Keratinocyte (primary cell): ENCODE measurements at regions not wholly inside any gene's neighbourhood (a gene's known extent, or its start where the extent isn't known, plus 50 kb on each side); places are given as distances from the start of the nearest gene placed in this dataset.

ENCODE experiments used
- DNase-seq: peaks from one replicate; pipeline ENCODE4 v3.0.0-alpha.2; 2011; ENCODE audit warnings: low read depth, missing footprints, low spot score
- FAIRE-seq: peaks from 2 replicates; lab custom pipeline; 2011; peaks lifted over from hg19 to GRCh38; lab: Jason Lieb, UNC
- H2AFZ ChIP-seq: 2 replicates; pipeline ENCODE4 v1.6.0; 2012; ENCODE audit warnings: low read length, control low read depth, inconsistent platforms; ENCODE audit not compliant: control insufficient read depth
- H3K27ac ChIP-seq: 2 replicates; pipeline ENCODE4 v1.5.1; 2011; ENCODE audit warnings: low read length; ENCODE audit not compliant: control insufficient read depth, insufficient read depth
- H3K27me3 ChIP-seq: 3 replicates; pipeline ENCODE4 v1.6.0; 2011; ENCODE audit warnings: low read length; ENCODE audit not compliant: control insufficient read depth, insufficient read depth; ENCODE audit errors: extremely low read depth
- H3K36me3 ChIP-seq, 2 experiments: 2 replicates in 1 of 2; 3 replicates in 1 of 2; pipeline ENCODE4 v1.5.1; 2011; ENCODE audit warnings: low read length in 2 of 2, mild to moderate bottlenecking in 1 of 2; ENCODE audit not compliant: control insufficient read depth in 2 of 2, insufficient read depth in 2 of 2; ENCODE audit errors: extremely low read depth in 1 of 2
- H3K4me1 ChIP-seq: 3 replicates; pipeline ENCODE4 v1.5.1; 2011; ENCODE audit warnings: low read length; ENCODE audit not compliant: control insufficient read depth, insufficient read depth; ENCODE audit errors: extremely low read depth
- H3K4me2 ChIP-seq: 3 replicates; pipeline ENCODE4 v1.6.0; 2011; ENCODE audit warnings: low read depth, low read length; ENCODE audit not compliant: control insufficient read depth, insufficient read depth; ENCODE audit errors: extremely low read depth
- H3K4me3 ChIP-seq, 3 experiments: fragments of 200-600 bp in 1 of 3; sonication (generic) in 1 of 3; 2 replicates in 2 of 3; 3 replicates in 1 of 3; pipeline ENCODE4 v1.5.1; 2011 to 2016; ENCODE audit warnings: low read length in 3 of 3, mild to moderate bottlenecking in 3 of 3, control low read depth in 2 of 3, inconsistent platforms in 1 of 3, low read depth in 1 of 3, mixed read lengths in 1 of 3, mixed run types in 1 of 3, moderate library complexity in 1 of 3; ENCODE audit not compliant: control insufficient read depth in 2 of 3, insufficient read depth in 2 of 3; ENCODE audit errors: extremely low read depth in 1 of 3
- H3K79me2 ChIP-seq: 2 replicates; pipeline ENCODE4 v1.6.0; 2012; ENCODE audit warnings: low read length; ENCODE audit not compliant: control insufficient read depth, insufficient read depth
- H3K9ac ChIP-seq: 3 replicates; pipeline ENCODE4 v1.6.0; 2011; ENCODE audit warnings: low read length; ENCODE audit not compliant: control insufficient read depth, insufficient read depth; ENCODE audit errors: extremely low read depth
- H3K9me1 ChIP-seq: 3 replicates; pipeline ENCODE4 v1.6.0; 2011; ENCODE audit warnings: low read length; ENCODE audit not compliant: control insufficient read depth, insufficient read depth; ENCODE audit errors: extremely low read depth
- H3K9me3 ChIP-seq: 2 replicates; pipeline ENCODE4 v1.5.1; 2012; ENCODE audit warnings: low read depth, low read length; ENCODE audit not compliant: control insufficient read depth
- H4K20me1 ChIP-seq: 3 replicates; pipeline ENCODE4 v1.6.0; 2011; ENCODE audit warnings: low read length; ENCODE audit not compliant: control insufficient read depth, insufficient read depth; ENCODE audit errors: extremely low read depth
- CTCF ChIP-seq, 3 experiments: IDR thresholded peaks in 1 of 3; conservative IDR thresholded peaks in 1 of 3; optimal IDR thresholded peaks in 1 of 3; 2 replicates in 2 of 3; 3 replicates in 1 of 3; pipeline versions ENCODE3 to v1.5.1; 2011; ENCODE audit warnings: low read length in 3 of 3, mild to moderate bottlenecking in 3 of 3, moderate library complexity in 2 of 3, control low read depth in 1 of 3, inconsistent platforms in 1 of 3; ENCODE audit not compliant: insufficient read depth in 2 of 3; ENCODE audit errors: extremely low read depth in 1 of 3
- EZH2 ChIP-seq: IDR thresholded peaks from one replicate; pipeline ENCODE4 v1.6.1; 2012; ENCODE audit warnings: inconsistent platforms, mild to moderate bottlenecking, low read length, moderate library complexity
- dilution Hi-C: fragments of 300-500 bp; cut with MboI; formaldehyde crosslinking; loops from one replicate; pipeline ENCODE4 v1.7.0; 2020; ENCODE audit warnings: low sequenced_read_pairs; ENCODE audit not compliant: extremely low pct_ligation_motif_present

GRCh38 chr11:70848243-70848750 lies 404.1 kb downstream of the SHANK2 start:
- DNase-seq (no peak), FAIRE-seq (no peak)
- dilution Hi-C loops = no loop called here
- TF ChIP-seq EZH2 (no peak), CTCF (optimal IDR thresholded peaks at IDR 0.05 in 1 of 3, IDR thresholded peaks at IDR 0.05 in 1 of 3, conservative IDR thresholded peaks at IDR 0.05 in 1 of 3; ENCODE audit: extremely low read depth in 1 of 3, insufficient read depth in 2 of 3, low read length in 3 of 3) (no peak)
- Histone ChIP-seq H3K9me1 (no peaks in the 10 kb centered on the region), H3K79me2 (no peaks in the 10 kb centered on the region), H3K4me3 (no peak overlapping the region), H3K9ac (no peak overlapping the region), H3K4me1 (no peaks in the 10 kb centered on the region), H3K27ac (no peak overlapping the region), H3K4me2 (no peak overlapping the region), H3K9me3 (peaks cover 12% of the 10 kb centered on the region), H3K36me3 (no peaks in the 10 kb centered on the region), H2AFZ (no peak overlapping the region), H3K27me3 (no peaks in the 10 kb centered on the region), H4K20me1 (no peaks in the 10 kb centered on the region)

- H3K9me1 ChIP-seq = no peaks in the 10 kb centered on the region
- no peaks in the 10 kb centered on the region for H3K36me3 ChIP-seq
- DNase-seq (no peak), FAIRE-seq (no peak)
- no peak overlapping the region for H3K4me2 ChIP-seq
- no peak overlapping the region for H3K4me3 ChIP-seq
- peaks cover 8% of the 10 kb centered on the region for H3K9me3 ChIP-seq
- no peak overlapping the region for H2AFZ ChIP-seq
- H3K4me1 ChIP-seq = no peaks in the 10 kb centered on the region
- H3K9ac ChIP-seq = no peak overlapping the region
- no peak for TF ChIP-seq CTCF (optimal IDR thresholded peaks at IDR 0.05 in 1 of 3, IDR thresholded peaks at IDR 0.05 in 1 of 3, conservative IDR thresholded peaks at IDR 0.05 in 1 of 3; ENCODE audit: extremely low read depth in 1 of 3, insufficient read depth in 2 of 3, low read length in 3 of 3)
- no peak for TF ChIP-seq EZH2
- H3K27me3 ChIP-seq = no peaks in the 10 kb centered on the region
- H4K20me1 ChIP-seq = no peaks in the 10 kb centered on the region
- H3K79me2 ChIP-seq = no peaks in the 10 kb centered on the region
- no peak overlapping the region for H3K27ac ChIP-seq
- dilution Hi-C loops = no loop called here
These were observed 403.3 kb downstream of the SHANK2 start for GRCh38 chr11:70849031-70849430.
